G401 (cell line): ENCODE measurements at regions not wholly inside any gene's neighbourhood (a gene's known extent, or its start where the extent isn't known, plus 50 kb on each side); places are given as distances from the start of the nearest gene placed in this dataset.

Experiments
- DNase-seq: peaks from one replicate; pipeline ENCODE4 v3.0.0-alpha.2; 2015; ENCODE audit warnings: low spot score
- in situ Hi-C: cut with HindIII; loops from 2 replicates; pipeline ENCODE4 v1.10.0; 2016; ENCODE audit warnings: low sequenced_read_pairs, mixed read lengths

DNA sequence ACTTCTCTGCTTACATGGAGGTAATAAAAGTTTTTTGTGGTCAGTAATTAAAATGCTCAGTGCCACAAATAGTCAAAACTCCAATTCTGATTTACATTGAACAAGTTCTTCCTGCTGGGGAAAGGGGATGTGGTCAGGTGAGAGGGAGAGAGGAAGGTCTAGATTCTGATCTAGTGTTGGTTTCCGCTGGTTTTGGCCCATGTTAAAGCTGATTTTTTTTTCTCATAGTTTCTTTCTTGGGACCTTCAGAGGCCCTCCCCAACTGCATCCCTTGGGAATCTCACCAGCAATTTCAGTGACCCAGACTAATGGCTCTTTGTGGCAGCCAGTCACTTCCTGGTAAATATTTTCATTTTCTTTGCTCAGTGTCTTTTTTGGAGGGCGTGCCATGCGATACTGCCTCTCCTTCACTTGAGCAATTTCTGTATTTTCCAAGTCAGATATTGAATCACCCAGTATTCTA, 332.7 kb downstream of the RAPGEF2 start:
- no peak for DNase-seq
- in situ Hi-C loops = no loop called here

- DNase-seq = peak; percentile 59
- in situ Hi-C loops = no loop called here
Observed at GRCh38 chr4:159443975-159444374, 341.1 kb downstream of the RAPGEF2 start.

DNA sequence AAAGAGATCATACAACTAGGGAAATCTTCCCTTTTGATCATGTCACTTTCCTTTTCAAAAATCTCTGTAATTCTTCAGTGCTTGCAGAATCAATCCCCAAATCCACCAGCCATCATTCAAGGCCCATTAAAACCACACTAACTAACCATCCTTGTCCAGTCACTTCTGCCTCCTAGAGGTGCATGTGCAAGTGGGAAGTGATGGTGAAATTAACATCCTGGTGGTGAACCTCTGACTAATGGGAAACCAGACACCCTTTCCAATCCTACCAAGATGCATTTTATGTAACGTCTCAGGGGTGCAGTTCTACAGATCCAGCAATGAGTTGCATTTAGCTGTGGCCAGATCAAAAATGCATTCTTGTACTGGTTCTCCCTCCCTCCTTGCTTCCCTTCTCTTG, 341.8 kb downstream of the RAPGEF2 start:
- DNase-seq = no peak

GRCh38 chr4:159445692-159446091, 342.8 kb downstream of the RAPGEF2 start:
- DNase-seq = no peak

More for the DNA sequence above, 341.8 kb downstream of the RAPGEF2 start:
- in situ Hi-C loops = no loop called here

DNA sequence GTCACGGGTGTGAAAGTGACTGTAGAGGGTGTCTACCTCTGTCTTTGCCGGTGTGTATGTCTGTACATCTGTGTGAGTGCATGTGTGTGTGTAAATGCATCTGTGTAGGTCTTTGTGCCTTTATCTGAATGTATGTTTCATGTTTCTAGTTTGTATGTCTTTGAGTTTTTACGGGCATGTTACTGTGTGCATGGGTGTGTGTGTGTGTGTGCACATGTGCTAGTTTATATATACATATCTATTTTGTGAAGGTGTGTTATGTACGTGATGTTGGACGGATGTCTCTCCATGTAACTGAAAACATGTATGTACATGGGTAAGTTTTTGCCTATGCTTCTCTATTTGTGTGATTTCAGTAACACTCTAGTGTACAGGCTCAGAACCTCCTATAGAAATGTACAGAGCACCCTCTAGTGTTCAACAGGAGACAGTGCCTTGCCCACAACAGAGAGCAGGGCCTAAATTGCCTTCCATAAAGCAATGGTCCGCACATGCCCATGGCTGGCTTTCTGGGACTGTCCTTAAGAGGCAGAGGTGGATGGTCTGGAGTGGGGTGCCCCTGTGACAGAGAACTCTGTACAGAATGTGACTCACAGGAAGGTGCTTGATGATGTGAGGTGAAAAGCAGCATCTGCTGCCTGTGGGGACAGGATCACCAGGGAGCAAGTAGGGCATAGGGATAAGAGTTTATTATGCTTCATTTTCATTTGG, 343.5 kb downstream of the RAPGEF2 start:
- peak; percentile 72 for DNase-seq
- in situ Hi-C loops = no loop called here

More at GRCh38 chr4:159445692-159446091, 342.8 kb downstream of the RAPGEF2 start:
- in situ Hi-C loops = no loop called here

DNA sequence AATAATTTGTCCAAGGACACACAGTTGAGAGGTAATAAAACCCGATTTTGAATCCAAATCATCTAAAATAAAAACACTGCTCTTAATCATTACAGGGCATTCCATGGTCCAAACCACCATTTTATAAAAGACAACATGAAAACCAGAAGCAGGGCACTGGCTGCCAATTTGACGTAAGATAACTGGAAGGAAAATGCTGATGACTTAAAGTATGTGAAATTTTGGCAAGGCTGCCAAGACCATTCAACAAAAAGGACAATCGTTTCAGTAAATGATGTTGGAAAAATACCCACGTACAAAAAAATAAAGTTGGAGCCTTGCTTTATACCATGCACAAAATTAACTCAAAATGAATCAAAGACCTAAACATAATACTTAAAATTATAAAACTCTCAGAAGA, 344.4 kb downstream of the RAPGEF2 start:
- in situ Hi-C loops = no loop called here
- DNase-seq = no peak

- in situ Hi-C loops = no loop called here
- no peak for DNase-seq
Observed at GRCh38 chr4:159451006-159451405, 348.1 kb downstream of the RAPGEF2 start.

DNA sequence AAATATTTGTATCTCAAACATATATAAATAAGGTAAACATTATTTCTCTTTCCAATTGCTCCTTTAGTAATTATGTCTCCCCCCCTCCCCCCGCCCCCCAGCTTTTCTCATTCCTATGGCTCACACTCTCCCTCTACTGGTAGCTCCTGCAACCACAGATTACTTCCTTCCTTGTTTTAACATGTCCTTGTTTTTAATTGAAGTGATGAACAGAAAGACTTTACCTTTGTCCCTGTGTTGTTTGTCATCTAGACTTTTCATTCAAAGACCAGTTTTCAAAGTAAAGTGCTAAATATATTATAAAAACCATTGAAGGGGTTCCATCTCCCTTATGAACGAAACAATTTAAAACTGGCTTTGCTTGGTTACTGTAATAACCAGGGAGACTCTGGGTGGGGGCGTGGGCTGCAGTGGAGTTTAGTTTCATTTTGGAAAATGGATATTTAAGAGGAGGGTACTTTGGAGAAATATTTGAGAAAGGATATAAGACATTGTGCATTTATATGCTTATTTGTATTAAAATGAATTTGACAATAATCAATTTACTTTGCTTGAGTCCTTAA, 352.9 kb downstream of the RAPGEF2 start:
- in situ Hi-C loops = no loop called here

GRCh38 chr4:159460371-159460770, 357.5 kb downstream of the RAPGEF2 start:
- no peak for DNase-seq
- in situ Hi-C loops = no loop called here

More for the DNA sequence above, 352.9 kb downstream of the RAPGEF2 start:
- peak; percentile 18 for DNase-seq

GRCh38 chr4:159463235-159463634, 360.4 kb downstream of the RAPGEF2 start:
- no peak for DNase-seq
- in situ Hi-C loops = no loop called here

DNA sequence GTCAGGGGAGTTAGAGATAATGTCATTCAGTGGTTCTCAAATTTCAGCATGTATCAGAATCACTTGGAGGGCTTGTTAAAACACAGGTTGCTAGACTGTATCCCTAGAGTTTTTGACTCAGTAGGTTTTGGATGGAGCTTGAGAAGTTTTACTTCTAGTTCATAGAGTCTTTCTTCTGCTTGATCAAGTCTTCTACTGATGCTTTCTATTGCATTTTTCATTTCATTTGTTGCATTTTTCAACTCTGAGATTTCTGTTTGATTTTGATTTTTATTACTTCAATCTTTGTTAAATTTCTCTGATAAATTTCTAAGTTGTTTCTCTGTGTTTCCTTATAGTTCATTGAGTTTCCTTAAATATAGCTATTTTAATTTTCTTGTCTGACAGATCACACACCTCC, 361.4 kb downstream of the RAPGEF2 start:
- in situ Hi-C loops = no loop called here
- DNase-seq = no peak

DNA sequence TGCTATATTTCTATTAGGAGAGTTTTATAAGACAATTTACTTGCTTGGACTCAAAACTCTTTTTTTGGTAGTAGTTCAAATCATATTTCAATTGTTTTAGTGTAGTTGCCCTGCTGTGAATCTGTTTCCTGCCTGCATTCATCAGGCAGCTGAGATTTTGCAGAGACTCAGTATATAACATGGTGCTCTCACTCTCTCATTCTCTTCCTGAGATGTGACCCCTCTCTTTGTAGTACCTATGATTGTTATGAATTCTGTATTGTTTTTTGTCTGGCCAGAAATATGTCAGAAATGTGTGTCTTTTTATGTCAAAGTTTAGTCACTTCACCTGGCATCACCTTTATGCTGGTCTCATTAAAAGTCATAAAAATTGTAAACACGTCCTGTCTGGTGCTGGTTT, 374.0 kb downstream of the RAPGEF2 start:
- DNase-seq = no peak
- in situ Hi-C loops = no loop called here

DNA sequence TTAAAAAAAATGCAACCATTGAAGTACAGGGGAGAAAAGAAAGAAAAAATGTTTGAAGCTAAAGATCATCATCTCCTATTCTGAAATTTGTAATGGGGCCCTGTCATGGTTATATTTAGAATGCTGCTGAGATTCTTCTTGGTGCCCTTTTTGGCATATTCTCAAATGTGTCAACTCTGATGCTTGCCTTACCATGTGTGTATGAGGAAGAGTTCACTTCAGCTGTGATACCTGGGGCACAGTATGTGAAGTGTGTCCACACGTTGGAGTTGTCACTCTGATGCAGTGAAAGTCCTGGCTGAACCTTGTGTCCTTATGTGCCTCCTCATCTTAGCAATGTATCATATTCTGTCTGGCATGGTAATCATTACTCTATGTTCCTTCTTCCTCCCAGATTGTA, 377.9 kb downstream of the RAPGEF2 start:
- in situ Hi-C loops = no loop called here
- DNase-seq = no peak

DNA sequence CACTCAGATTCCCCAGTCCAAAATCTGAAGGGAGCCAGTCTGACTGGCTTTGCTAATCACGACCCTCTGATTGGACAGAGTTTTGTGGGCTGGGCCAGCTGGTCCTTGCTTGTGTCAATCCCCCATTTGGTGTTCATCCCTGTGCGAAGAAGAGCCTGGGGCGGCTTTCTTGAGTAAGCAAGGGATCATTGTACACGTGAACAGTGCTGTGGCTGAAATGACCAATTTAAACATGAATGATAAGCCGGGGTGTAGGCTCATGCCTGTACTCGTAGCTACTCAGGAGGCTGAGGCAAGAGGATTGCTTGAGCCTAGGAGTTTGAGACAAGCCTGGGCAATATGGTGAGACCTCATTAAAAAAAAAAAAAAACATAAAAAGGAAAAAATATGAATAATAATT, 379.1 kb downstream of the RAPGEF2 start:
- DNase-seq = no peak
- in situ Hi-C loops = no loop called here

DNA sequence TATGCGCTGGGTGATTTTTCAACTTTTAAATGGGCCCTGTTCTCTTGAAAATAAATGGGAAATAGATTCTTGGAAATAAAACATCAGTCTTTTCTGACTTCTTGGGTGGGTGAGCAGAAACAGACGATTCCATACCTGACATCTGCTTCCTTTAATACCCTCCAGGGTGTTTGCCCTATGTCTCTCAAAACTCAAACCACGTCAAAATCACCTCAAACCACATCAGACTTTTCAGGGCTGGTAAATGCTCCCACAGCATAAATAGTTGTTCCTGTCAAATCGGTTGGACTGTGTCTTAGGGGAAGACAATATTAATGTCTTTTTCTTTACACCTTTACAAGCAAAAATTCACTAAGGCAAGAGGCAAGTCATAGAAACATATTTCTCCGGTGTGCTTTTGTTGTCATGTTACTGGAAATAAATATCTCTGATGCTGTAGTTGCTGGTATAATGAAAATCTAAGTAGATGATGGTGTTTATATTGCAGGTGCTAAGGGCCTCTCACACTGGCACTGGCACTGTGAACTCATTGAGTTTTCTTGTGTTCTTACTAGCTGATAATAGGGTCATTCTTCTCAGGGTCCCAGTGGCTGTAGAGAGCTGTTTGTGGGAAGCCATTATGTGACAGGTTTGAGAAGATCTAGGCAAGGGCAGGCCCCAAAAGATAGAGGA, 380.4 kb downstream of the RAPGEF2 start:
- DNase-seq = no peak
- in situ Hi-C loops = no loop called here

GRCh38 chr4:159483782-159484741, 381.2 kb downstream of the RAPGEF2 start:
- peak; percentile 33 for DNase-seq
- in situ Hi-C loops = no loop called here

GRCh38 chr4:159484864-159485263, 382.0 kb downstream of the RAPGEF2 start:
- no peak for DNase-seq
- in situ Hi-C loops = no loop called here

GRCh38 chr4:159487284-159487747, 384.4 kb downstream of the RAPGEF2 start:
- in situ Hi-C loops = no loop called here
- DNase-seq = peak; percentile 92

DNA sequence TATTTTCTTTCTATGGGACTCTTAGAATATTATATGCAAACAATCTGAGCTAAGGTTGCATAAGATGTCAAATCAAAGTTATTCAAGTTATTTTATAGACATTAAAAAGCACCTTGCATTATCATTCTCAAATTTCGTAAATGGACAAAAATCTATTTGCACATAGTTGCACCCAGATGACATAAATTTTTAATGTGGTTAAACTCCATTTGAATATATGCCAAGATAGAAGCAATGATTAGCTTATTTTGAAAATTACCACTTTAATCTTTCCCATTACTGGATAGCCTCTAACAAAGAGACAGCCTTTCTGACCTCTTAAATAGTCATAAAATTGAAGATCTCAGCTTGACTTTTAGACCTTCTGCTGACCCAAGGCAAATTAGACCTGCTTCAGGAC, 386.8 kb downstream of the RAPGEF2 start:
- in situ Hi-C loops = no loop called here
- DNase-seq = no peak
